Mammary epithelial cell (primary cell): ENCODE measurements at regions not wholly inside any gene's neighbourhood (a gene's known extent, or its start where the extent isn't known, plus 50 kb on each side); places are given as distances from the start of the nearest gene placed in this dataset.

Source experiments
- CTCF ChIP-seq, 2 donors: IDR thresholded peaks in 1 of 2; conservative IDR thresholded peaks in 1 of 2; 2 replicates each; pipeline ENCODE4 v1.5.1; 2011 to 2012; ENCODE audit warnings: inconsistent platforms in 2 of 2, low read length in 2 of 2, mild to moderate bottlenecking in 2 of 2, control low read depth in 1 of 2, low read depth in 1 of 2; ENCODE audit not compliant: insufficient read depth in 1 of 2; ENCODE audit errors: extremely low read depth in 1 of 2
- EZH2 ChIP-seq: IDR thresholded peaks from 2 replicates; pipeline ENCODE4 v1.6.1; 2012; ENCODE audit warnings: low read length, inconsistent platforms, borderline replicate concordance

- TF ChIP-seq CTCF (conservative IDR thresholded peaks at IDR 0.05 in 1 of 2, IDR thresholded peaks at IDR 0.05 in 1 of 2; ENCODE audit: extremely low read depth in 1 of 2, insufficient read depth in 1 of 2, low read depth in 1 of 2, low read length in 2 of 2) (no peak), EZH2 (no peak)
Observed at GRCh38 chr1:25031601-25031965, 101.5 kb upstream of the RUNX3 start.
